ENCODE measurements at regions not wholly inside any gene's neighbourhood (a gene's known extent, or its start where the extent isn't known, plus 50 kb on each side); places are given as distances from the start of the nearest gene placed in this dataset.
A peak's percentile ranks its signal among the peaks of the same experiment; 100 is the strongest.

- no peaks in the 10 kb centered on the region for H3K27me3 ChIP-seq
Observed at GRCh38 chr7:86262781-86263180, 380.9 kb upstream of the GRM3 start.

GRCh38 chr7:86257894-86258293 is 385.8 kb upstream of the GRM3 start:
- Histone ChIP-seq H3K9me3 (0 out of 2 replicates have a peak, but pooled peaks cover 2% of the 10 kb centered on the region), H3K27me3 (no peaks in the 10 kb centered on the region), H3K36me3 (no peaks in the 10 kb centered on the region), H3K4me3 (no peak overlapping the region)
- no peak for DNase-seq

More at GRCh38 chr7:86262781-86263180, 380.9 kb upstream of the GRM3 start:
- Histone ChIP-seq H3K9me3 (no peaks in the 10 kb centered on the region), H3K36me3 (no peaks in the 10 kb centered on the region), H3K4me3 (no peak overlapping the region)
- DNase-seq = no peak

GRCh38 chr7:86252406-86252805 is 391.3 kb upstream of the GRM3 start:
- Histone ChIP-seq H3K4me3 (no peak overlapping the region), H3K27me3 (no peaks in the 10 kb centered on the region), H3K36me3 (no peaks in the 10 kb centered on the region), H3K9me3 (0 out of 2 replicates have a peak, but pooled peaks cover 2% of the 10 kb centered on the region)
- no peak for DNase-seq

- Histone ChIP-seq H3K36me3 (no peaks in the 10 kb centered on the region), H3K9me3 (no peaks in the 10 kb centered on the region), H3K27me3 (no peaks in the 10 kb centered on the region), H3K4me3 (no peak overlapping the region)
- no peak for DNase-seq
Observed at GRCh38 chr7:86248977-86249376, 394.7 kb upstream of the GRM3 start.

- Histone ChIP-seq H3K4me3 (no peak overlapping the region), H3K36me3 (no peaks in the 10 kb centered on the region), H3K27me3 (no peaks in the 10 kb centered on the region), H3K9me3 (no peaks in the 10 kb centered on the region)
- no peak for DNase-seq
Observed at GRCh38 chr7:86243171-86243570, 400.5 kb upstream of the GRM3 start.

DNA sequence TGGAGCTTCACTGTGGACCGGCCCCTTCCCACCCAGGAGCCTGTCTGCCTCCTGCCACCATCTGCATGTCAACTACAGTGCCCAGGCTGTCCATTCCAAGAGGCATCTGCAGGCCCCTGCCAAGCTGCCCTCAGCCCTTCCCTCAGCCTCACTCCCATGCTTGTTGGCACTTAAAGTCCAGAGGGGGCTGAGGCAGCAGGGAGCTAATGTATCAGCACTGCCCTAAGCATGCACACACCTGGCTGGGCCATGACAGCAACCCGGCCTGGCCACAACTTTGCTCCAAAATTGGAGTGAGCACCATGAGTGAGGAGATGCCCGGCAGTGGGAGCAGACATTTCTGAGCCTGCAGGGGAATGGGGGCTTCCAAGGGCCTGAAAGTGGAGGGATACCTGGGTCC is 417.5 kb upstream of the GRM3 start:
- Histone ChIP-seq H3K4me3 (no peak overlapping the region), H3K9me3 (peaks cover 2% of the 10 kb centered on the region; the same call in 1 of the 2 replicates), H3K27me3 (no peaks in the 10 kb centered on the region), H3K36me3 (no peaks in the 10 kb centered on the region)
- no peak for DNase-seq

DNA sequence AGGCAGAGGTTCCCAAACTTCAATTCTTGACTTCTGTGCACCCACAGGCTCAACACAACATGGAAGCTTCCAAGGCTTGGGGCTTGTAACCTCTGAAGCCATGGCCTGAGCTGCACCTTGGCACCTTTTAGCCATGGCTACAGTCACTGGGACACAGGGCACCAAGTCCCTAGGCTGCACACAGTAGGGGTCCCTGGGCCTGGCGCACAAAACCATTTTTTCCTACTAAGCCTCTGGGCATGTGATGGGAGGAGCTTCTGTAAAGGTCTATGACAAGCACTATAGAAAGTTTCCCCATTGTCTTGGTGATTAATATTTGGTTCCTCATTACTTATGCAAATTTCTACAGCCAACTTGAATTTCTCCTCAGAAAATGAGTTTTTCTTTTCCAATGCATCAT is 420.9 kb upstream of the GRM3 start:
- DNase-seq = no peak
- Histone ChIP-seq H3K9me3 (peaks cover 2% of the 10 kb centered on the region; the same call in 1 of the 2 replicates), H3K4me3 (no peak overlapping the region), H3K27me3 (no peaks in the 10 kb centered on the region), H3K36me3 (no peaks in the 10 kb centered on the region)

GRCh38 chr7:86214734-86215133 is 429.0 kb upstream of the GRM3 start:
- Histone ChIP-seq H3K36me3 (no peaks in the 10 kb centered on the region), H3K9me3 (no peaks in the 10 kb centered on the region), H3K27me3 (no peaks in the 10 kb centered on the region), H3K4me3 (no peak overlapping the region)
- DNase-seq = no peak

DNA sequence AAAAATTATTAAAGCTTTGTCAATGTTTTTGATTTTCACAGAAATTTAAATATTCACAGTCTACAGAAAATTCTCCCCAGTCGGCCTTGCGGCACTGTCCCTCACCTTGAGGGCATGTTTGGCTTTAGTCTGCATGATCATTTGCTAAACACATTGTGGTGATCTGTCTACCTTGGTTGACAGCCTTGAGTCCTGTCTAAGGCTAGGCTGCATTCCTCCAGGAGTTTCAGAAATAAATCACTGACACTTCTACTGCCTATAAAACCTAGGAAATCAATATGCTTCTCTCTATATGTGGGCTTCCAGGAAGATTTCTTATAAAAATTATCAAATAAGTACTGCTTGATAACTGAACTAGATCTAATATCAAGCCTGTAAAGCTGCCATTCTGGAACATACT is 430.7 kb upstream of the GRM3 start:
- Histone ChIP-seq H3K9me3 (no peaks in the 10 kb centered on the region), H3K36me3 (no peaks in the 10 kb centered on the region), H3K27me3 (no peaks in the 10 kb centered on the region), H3K4me3 (no peak overlapping the region)
- DNase-seq = no peak

GRCh38 chr7:86209036-86209435 is 434.7 kb upstream of the GRM3 start:
- no peaks in the 10 kb centered on the region for H3K36me3 ChIP-seq
- no peaks in the 10 kb centered on the region for H3K9me3 ChIP-seq
- no peaks in the 10 kb centered on the region for H3K27me3 ChIP-seq
- H3K4me3 ChIP-seq = no peak overlapping the region
- no peak for DNase-seq

DNA sequence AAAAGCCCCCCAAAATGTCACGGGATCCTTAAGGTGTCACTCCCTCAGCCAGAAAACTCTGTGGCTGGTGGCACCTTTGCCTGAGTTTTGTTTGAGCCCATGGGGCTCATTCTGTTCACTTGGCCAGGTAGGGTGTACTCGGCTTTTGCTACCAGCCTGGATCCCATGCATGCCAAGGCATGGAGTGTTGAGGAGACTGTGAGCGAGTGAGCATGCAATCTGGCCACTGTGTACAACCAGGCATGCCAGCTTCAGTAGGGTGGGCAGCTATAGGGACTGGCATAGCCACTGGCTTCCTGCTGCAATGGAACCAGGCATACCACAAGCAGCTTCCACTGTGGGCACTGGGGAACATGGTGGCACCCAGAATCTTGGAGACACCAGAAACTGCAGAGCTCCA is 436.0 kb upstream of the GRM3 start:
- H3K27me3 ChIP-seq = no peaks in the 10 kb centered on the region
- no peak for DNase-seq
- H3K9me3 ChIP-seq = no peaks in the 10 kb centered on the region
- H3K4me3 ChIP-seq = no peak overlapping the region
- no peaks in the 10 kb centered on the region for H3K36me3 ChIP-seq

DNA sequence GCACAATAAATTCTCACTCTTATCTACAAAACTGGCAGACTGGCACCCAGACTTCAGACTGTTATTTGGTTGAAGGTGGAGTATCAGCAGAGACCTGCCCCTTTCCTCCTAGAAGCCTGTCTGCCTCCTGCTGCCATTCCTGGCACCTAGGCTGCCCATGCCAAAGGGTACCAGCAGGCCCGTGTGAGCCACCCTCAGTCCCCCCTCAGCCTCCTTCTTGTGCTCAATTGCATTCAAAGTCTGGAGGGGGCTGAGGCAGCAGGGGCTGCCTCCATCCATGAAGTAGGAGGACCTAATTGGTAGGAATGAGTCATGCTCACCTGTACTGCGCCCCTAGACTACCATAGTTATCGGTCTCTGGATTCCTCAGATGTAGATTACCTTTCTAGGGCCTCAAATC is 440.9 kb upstream of the GRM3 start:
- no peaks in the 10 kb centered on the region for H3K27me3 ChIP-seq
- H3K36me3 ChIP-seq = no peaks in the 10 kb centered on the region
- no peaks in the 10 kb centered on the region for H3K9me3 ChIP-seq
- no peak for DNase-seq
- no peak overlapping the region for H3K4me3 ChIP-seq

DNA sequence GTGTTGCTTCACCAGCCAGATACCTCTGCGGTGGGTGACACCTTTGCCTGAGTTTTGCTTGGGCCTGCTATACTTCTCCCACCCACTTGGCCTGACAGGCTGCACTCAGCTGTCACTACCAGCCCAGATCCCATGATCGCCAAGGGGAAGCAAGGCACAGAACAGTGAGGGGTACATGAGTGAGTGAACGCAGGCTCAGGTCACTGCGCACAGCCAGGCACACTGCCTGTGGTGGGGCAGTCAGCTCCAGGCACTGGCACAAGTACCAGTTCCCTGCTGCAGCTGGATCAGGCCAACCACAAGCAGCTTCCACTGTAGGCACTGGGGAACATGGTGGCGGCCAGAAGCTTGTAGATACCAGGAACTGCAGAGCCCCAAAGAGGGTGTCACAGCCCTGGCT is 441.9 kb upstream of the GRM3 start:
- no peak overlapping the region for H3K4me3 ChIP-seq
- no peaks in the 10 kb centered on the region for H3K9me3 ChIP-seq
- H3K36me3 ChIP-seq = no peaks in the 10 kb centered on the region
- H3K27me3 ChIP-seq = no peaks in the 10 kb centered on the region
- no peak for DNase-seq

GRCh38 chr7:86199881-86200614 is 443.7 kb upstream of the GRM3 start:
- peak; percentile 69 for DNase-seq
- Histone ChIP-seq H3K36me3 (no peaks in the 10 kb centered on the region), H3K27me3 (no peaks in the 10 kb centered on the region), H3K9me3 (no peaks in the 10 kb centered on the region), H3K4me3 (no peak overlapping the region)

- Histone ChIP-seq H3K36me3 (no peaks in the 10 kb centered on the region), H3K27me3 (no peaks in the 10 kb centered on the region)
Observed at GRCh38 chr7:86190351-86190750, 453.4 kb upstream of the GRM3 start.

GRCh38 chr7:86181474-86181873 is 462.2 kb upstream of the GRM3 start:
- H3K36me3 ChIP-seq = no peaks in the 10 kb centered on the region
- no peaks in the 10 kb centered on the region for H3K27me3 ChIP-seq
- DNase-seq = no peak
- H3K4me3 ChIP-seq = no peak overlapping the region
- no peaks in the 10 kb centered on the region for H3K9me3 ChIP-seq

More at GRCh38 chr7:86190351-86190750, 453.4 kb upstream of the GRM3 start:
- Histone ChIP-seq H3K4me3 (no peak overlapping the region), H3K9me3 (no peaks in the 10 kb centered on the region)
- DNase-seq = no peak

- DNase-seq = no peak
- Histone ChIP-seq H3K4me3 (no peak overlapping the region), H3K36me3 (no peaks in the 10 kb centered on the region), H3K27me3 (no peaks in the 10 kb centered on the region), H3K9me3 (no peaks in the 10 kb centered on the region)
Observed at GRCh38 chr7:86164827-86165226, 478.9 kb upstream of the GRM3 start.

DNA sequence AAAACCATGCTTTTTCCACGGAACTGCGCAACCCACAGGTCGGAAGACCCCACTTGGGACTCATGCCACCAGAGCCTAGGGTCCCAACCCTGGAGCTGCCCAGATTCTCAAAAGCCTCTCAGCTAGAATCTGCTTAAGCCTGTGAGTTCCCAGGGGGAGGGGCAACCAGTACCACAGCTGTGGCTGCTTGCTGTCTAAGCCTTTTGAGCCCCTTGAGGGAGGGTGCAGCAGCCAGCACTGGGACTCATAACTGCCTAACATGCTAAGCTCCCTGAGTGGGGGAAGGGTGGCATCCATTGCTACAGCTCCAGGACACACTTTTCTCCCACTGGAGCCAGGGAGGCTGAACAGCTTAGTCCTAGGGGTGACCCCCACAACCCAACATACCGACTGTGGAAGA is 485.6 kb upstream of the GRM3 start:
- Histone ChIP-seq H3K36me3 (no peaks in the 10 kb centered on the region), H3K4me3 (no peak overlapping the region), H3K9me3 (no peaks in the 10 kb centered on the region), H3K27me3 (no peaks in the 10 kb centered on the region)
- no peak for DNase-seq

Measured in MG63 (cell line).